Gastroesophageal sphincter (tissue), 4 donors: ENCODE measurements at regions not wholly inside any gene's neighbourhood (a gene's known extent, or its start where the extent isn't known, plus 50 kb on each side); places are given as distances from the start of the nearest gene placed in this dataset.

Experiments used
- ATAC-seq: fragments of 150-250 bp; one replicate; pipeline ENCODE4 v1.9.1; 2016; ENCODE audit warnings: mild to moderate bottlenecking, moderate library complexity
- H3K27ac ChIP-seq, 4 donors: fragments of 200-600 bp; sonication (generic) in 3 of 4; 1 replicate in 3 of 4; 2 replicates in 1 of 4; pipeline ENCODE4 v1.5.1; 2016 to 2019
- H3K27me3 ChIP-seq: fragments of 200-600 bp; sonication (generic); one replicate; pipeline ENCODE4 v1.5.1; 2019
- H3K36me3 ChIP-seq, 2 donors: fragments of 200-600 bp; sonication (generic); one replicate each; pipeline ENCODE4 v1.5.1; 2019; ENCODE audit warnings: control low read depth in 1 of 2
- H3K4me1 ChIP-seq, 3 donors: fragments of 200-600 bp; sonication (generic); 1 replicate in 2 of 3; 2 replicates in 1 of 3; pipeline ENCODE4 v1.5.1; 2016 to 2019; ENCODE audit warnings: control low read depth in 2 of 3
- H3K4me3 ChIP-seq, 2 donors: fragments of 200-600 bp; sonication (generic); one replicate each; pipeline ENCODE4 v1.5.1; 2019; ENCODE audit warnings: mild to moderate bottlenecking in 1 of 2, moderate library complexity in 1 of 2
- H3K9me3 ChIP-seq, 3 donors: fragments of 200-600 bp; sonication (generic); one replicate each; pipeline ENCODE4 v1.5.1; 2017 to 2019; ENCODE audit warnings: control low read depth in 2 of 3
- CTCF ChIP-seq, 4 experiments: fragments of 200-600 bp in 2 of 4; fragments of 450-650 bp in 2 of 4; sonication (generic) in 1 of 4; IDR thresholded peaks; one replicate each; pipeline ENCODE4 v1.5.1; 2017 to 2019; ENCODE audit warnings: antibody characterized with exemption in 4 of 4, mild to moderate bottlenecking in 2 of 4, moderate library complexity in 2 of 4
- EP300 ChIP-seq: sonication (generic); formaldehyde crosslinking; IDR thresholded peaks from one replicate; pipeline ENCODE4 v1.6.1; 2017; ENCODE audit warnings: antibody characterized with exemption, mild to moderate bottlenecking
- POLR2A ChIP-seq, 2 donors: fragments of 450-650 bp; IDR thresholded peaks; one replicate each; pipeline ENCODE4 v1.6.1; 2017; ENCODE audit warnings: antibody characterized with exemption in 2 of 2, mild to moderate bottlenecking in 2 of 2, moderate library complexity in 1 of 2
- POLR2AphosphoS5 ChIP-seq: sonication (generic); formaldehyde crosslinking; IDR thresholded peaks from one replicate; pipeline ENCODE4 v1.6.1; 2017; ENCODE audit warnings: antibody characterized with exemption
- WGBS, 2 donors: methylation state at CpG; one replicate each; pipeline ENCODE4 v1.1.5; 2018; ENCODE audit warnings: low coverage in 1 of 2; 5-methylcytosine and 5-hydroxymethylcytosine counted together

- Histone ChIP-seq H3K27me3 (no peaks in the 10 kb centered on the region), H3K4me3 (no peak overlapping the region), H3K9me3 (no peaks in the 10 kb centered on the region), H3K27ac (no peak overlapping the region), H3K4me1 (no peaks in the 10 kb centered on the region), H3K36me3 (no peaks in the 10 kb centered on the region)
- peak; percentile 28 for ATAC-seq
- WGBS, 2 donors = 40% methylated on average over 1 of the region's 7 CpGs; no CpG with 5 or more reads in 1 of the 2 donors
- no peak for TF ChIP-seq CTCF (IDR thresholded peaks at IDR 0.05)
- TF ChIP-seq EP300 = no peak
- no peak for TF ChIP-seq POLR2A (IDR thresholded peaks at IDR 0.05)
- TF ChIP-seq POLR2AphosphoS5 = no peak
These were observed 160.7 kb upstream of the SPANXC start for GRCh38 chrX:141402897-141403610.

- Histone ChIP-seq H3K27me3 (no peaks in the 10 kb centered on the region), H3K36me3 (no peaks in the 10 kb centered on the region), H3K27ac (no peak overlapping the region), H3K4me3 (no peak overlapping the region), H3K9me3 (no peaks in the 10 kb centered on the region), H3K4me1 (no peaks in the 10 kb centered on the region)
- WGBS, 2 donors = 67% methylated on average over 1 of the region's 1 CpG
- TF ChIP-seq EP300 = no peak
- no peak for TF ChIP-seq POLR2A (IDR thresholded peaks at IDR 0.05)
- no peak for TF ChIP-seq CTCF (IDR thresholded peaks at IDR 0.05)
- TF ChIP-seq POLR2AphosphoS5 = no peak
- no peak for ATAC-seq
These were observed 154.2 kb upstream of the SPANXC start for GRCh38 chrX:141396536-141396935.

GRCh38 chrX:141375011-141375760 is 132.9 kb upstream of the SPANXC start:
- H3K27me3 ChIP-seq = no peaks in the 10 kb centered on the region
- no peaks in the 10 kb centered on the region for H3K9me3 ChIP-seq
- no peak overlapping the region for H3K4me3 ChIP-seq
- 45 to 49% methylated on average over 2 of the region's 2 CpGs for WGBS, 2 donors
- no peak for TF ChIP-seq EP300
- no peak for TF ChIP-seq POLR2A (IDR thresholded peaks at IDR 0.05)
- no peak for TF ChIP-seq POLR2AphosphoS5
- TF ChIP-seq CTCF (IDR thresholded peaks at IDR 0.05) = no peak
- no peak overlapping the region for H3K27ac ChIP-seq
- no peaks in the 10 kb centered on the region for H3K4me1 ChIP-seq
- no peaks in the 10 kb centered on the region for H3K36me3 ChIP-seq
- ATAC-seq = no peak

- Histone ChIP-seq H3K27ac (no peak overlapping the region), H3K9me3 (no peaks in the 10 kb centered on the region), H3K27me3 (no peaks in the 10 kb centered on the region), H3K36me3 (no peaks in the 10 kb centered on the region), H3K4me3 (no peak overlapping the region), H3K4me1 (no peaks in the 10 kb centered on the region)
- no peak for ATAC-seq
- TF ChIP-seq CTCF (IDR thresholded peaks at IDR 0.05) (no peak), EP300 (no peak), POLR2AphosphoS5 (no peak), POLR2A (IDR thresholded peaks at IDR 0.05) (no peak)
- 67 to 77% methylated on average over 1 to 2 of the region's 2 CpGs for WGBS, 2 donors
These were observed 99.4 kb upstream of the SPANXC start for GRCh38 chrX:141341743-141342142.

GRCh38 chrX:141341341-141341740 is 99.0 kb upstream of the SPANXC start:
- H3K4me3 ChIP-seq = no peak overlapping the region
- no peak overlapping the region for H3K27ac ChIP-seq
- ATAC-seq = no peak
- H3K27me3 ChIP-seq = no peaks in the 10 kb centered on the region
- no peaks in the 10 kb centered on the region for H3K9me3 ChIP-seq
- TF ChIP-seq EP300 (no peak), POLR2AphosphoS5 (no peak), POLR2A (IDR thresholded peaks at IDR 0.05) (no peak), CTCF (IDR thresholded peaks at IDR 0.05) (no peak)
- WGBS, 2 donors = 26 to 46% methylated on average over 5 of the region's 5 CpGs
- no peaks in the 10 kb centered on the region for H3K36me3 ChIP-seq
- H3K4me1 ChIP-seq = no peaks in the 10 kb centered on the region
